A549 (cell line): ENCODE measurements at regions not wholly inside any gene's neighbourhood (a gene's known extent, or its start where the extent isn't known, plus 50 kb on each side); places are given as distances from the start of the nearest gene placed in this dataset.

ENCODE experiments used
- ATAC-seq, 2 experiments: fragments of 200-7000 bp in 1 of 2; fragments of >200 bp in 1 of 2; cut with Nextera tagmentation in 1 of 2; cut with Tn5 transposase in 1 of 2; 3 replicates each; pipeline versions ENCODE4 v1.8.0 to v1.9.1; 2018 to 2020; ENCODE audit warnings: mild to moderate bottlenecking in 1 of 2, moderate library complexity in 1 of 2
- CTCF ChIA-PET: fragments of 300-600 bp; sonication (Branson Sonifier 250); formaldehyde crosslinking; extraction: SDS; loops from one replicate; lab custom pipeline; 2021; ENCODE audit warnings: antibody characterized with exemption, inconsistent platforms; lab: Yijun Ruan, JAX
- POLR2A ChIA-PET: fragments of 350-600 bp; formaldehyde crosslinking; extraction: SDS; loops from one replicate; lab custom pipeline; 2021; ENCODE audit warnings: antibody characterized with exemption, inconsistent platforms; lab: Yijun Ruan, JAX
- DNase-seq, 2 experiments: peaks; one replicate each; pipeline versions ENCODE4 v3.0.0 to v3.0.0-alpha.2; 2011 to 2016; ENCODE audit warnings: low read depth in 1 of 2, low spot score in 1 of 2
- FAIRE-seq: peaks from 2 replicates; lab custom pipeline; 2011; peaks lifted over from hg19 to GRCh38; lab: Jason Lieb, UNC
- H3K27ac ChIP-seq, 2 experiments: fragments of >200 bp; sonication (Bioruptor Twin); formaldehyde crosslinking; 3 replicates each; pipeline ENCODE4 v1.5.1; 2016 to 2017
- H3K4me1 ChIP-seq: fragments of >200 bp; sonication (Bioruptor Twin); formaldehyde crosslinking; 3 replicates; pipeline ENCODE4 v1.6.1; 2016
- H3K4me2 ChIP-seq: fragments of >200 bp; sonication (Bioruptor Twin); formaldehyde crosslinking; 3 replicates; pipeline ENCODE4 v1.6.1; 2016
- H3K4me3 ChIP-seq: fragments of >200 bp; sonication (Bioruptor Twin); formaldehyde crosslinking; 3 replicates; pipeline ENCODE4 v1.5.1; 2016
- H3K9me3 ChIP-seq: fragments of >200 bp; sonication (Bioruptor Twin); formaldehyde crosslinking; 3 replicates; pipeline ENCODE4 v1.6.1; 2016
- CEBPB ChIP-seq, 2 experiments: fragments of >200 bp in 1 of 2; sonication (Bioruptor Twin) in 1 of 2; formaldehyde crosslinking in 1 of 2; IDR thresholded peaks; 2 replicates each; pipeline ENCODE4 v1.6.1; 2012 to 2016
- ESRRA ChIP-seq: fragments of 150-350 bp; IDR thresholded peaks from 2 replicates; pipeline ENCODE4 v1.6.1; 2014; ENCODE audit warnings: mild to moderate bottlenecking, low read length, borderline replicate concordance
- FOSL2 ChIP-seq, 2 experiments: fragments of 450-650 bp in 1 of 2; fragments of >200 bp in 1 of 2; sonication (Bioruptor Twin) in 1 of 2; formaldehyde crosslinking; IDR thresholded peaks; 2 replicates each; pipeline versions ENCODE4 v1.5.0 to v1.6.1; 2016 to 2020; ENCODE audit warnings: mild to moderate bottlenecking in 1 of 2, moderate library complexity in 1 of 2
- HES2 ChIP-seq: fragments of >200 bp; sonication (Bioruptor Twin); formaldehyde crosslinking; IDR thresholded peaks from 2 replicates; pipeline ENCODE4 v1.6.1; 2016
- HEYL ChIP-seq: fragments of 250-450 bp; sonication (Bioruptor Pico); IDR thresholded peaks from 2 replicates; pipeline ENCODE4 v1.8.0; 2021; ENCODE audit warnings: mild to moderate bottlenecking, moderate library complexity
- HOXB13 ChIP-seq: fragments of 250-450 bp; sonication (Bioruptor Pico); IDR thresholded peaks from 2 replicates; pipeline ENCODE4 v1.5.0; 2020; ENCODE audit warnings: low read depth, mild to moderate bottlenecking, moderate library complexity
- PBX3 ChIP-seq: IDR thresholded peaks from 2 replicates; pipeline ENCODE4 v1.6.1; 2012
- RARB ChIP-seq: fragments of 250-450 bp; sonication (Bioruptor Pico); IDR thresholded peaks from 2 replicates; pipeline ENCODE4 v1.8.0; 2021; ENCODE audit warnings: mild to moderate bottlenecking, moderate library complexity
- REST ChIP-seq: fragments of 200-600 bp; sonication (generic); IDR thresholded peaks from 2 replicates; pipeline ENCODE4 v1.6.1; 2016; ENCODE audit warnings: antibody characterized with exemption, mild to moderate bottlenecking, moderate library complexity
- SREBF2 ChIP-seq: fragments of 450-650 bp; IDR thresholded peaks from 2 replicates; pipeline ENCODE4 v1.6.1; 2014; ENCODE audit warnings: mild to moderate bottlenecking, moderate library complexity
- ZC3H11A ChIP-seq: fragments of 450-650 bp; IDR thresholded peaks from 2 replicates; pipeline ENCODE4 v1.6.1; 2014; ENCODE audit warnings: antibody characterized with exemption, mild to moderate bottlenecking
- ZNF302 ChIP-seq: fragments of 250-450 bp; sonication (Bioruptor Pico); IDR thresholded peaks from 2 replicates; pipeline ENCODE4 v1.9.0; 2021; ENCODE audit warnings: inconsistent platforms, mild to moderate bottlenecking, moderate library complexity
- WGBS: methylation state at CpG from one replicate; pipeline ENCODE4 v1.1.6; 2017; ENCODE audit errors: missing lambda C conversion rate; 5-methylcytosine and 5-hydroxymethylcytosine counted together

GRCh38 chr11:86134580-86135318, 65.9 kb upstream of the PICALM start:
- no peaks in the 10 kb centered on the region for H3K9me3 ChIP-seq
- POLR2A ChIA-PET: no interaction called here
- H3K4me1 ChIP-seq: no peaks in the 10 kb centered on the region
- CTCF ChIA-PET: no interaction called here
- TF ChIP-seq PBX3: no peak
- no peak for TF ChIP-seq ESRRA
- TF ChIP-seq HES2: no peak
- DNase-seq (no peak), FAIRE-seq (no peak), ATAC-seq (no peak)
- no peak overlapping the region for H3K27ac ChIP-seq
- 67% methylated on average over 3 of the region's 3 CpGs for WGBS
- H3K4me2 ChIP-seq: no peak overlapping the region
- no peak overlapping the region for H3K4me3 ChIP-seq

GRCh38 chr11:86132667-86133249, 63.9 kb upstream of the PICALM start:
- DNase-seq (no peak), ATAC-seq (no peak), FAIRE-seq (no peak)
- no peaks in the 10 kb centered on the region for H3K4me1 ChIP-seq
- no peak overlapping the region for H3K4me3 ChIP-seq
- no peaks in the 10 kb centered on the region for H3K9me3 ChIP-seq
- TF ChIP-seq ZNF302 (CRISPR knock-in tag): no peak
- no peak for TF ChIP-seq SREBF2
- no peak for TF ChIP-seq RARB (CRISPR knock-in tag)
- TF ChIP-seq HOXB13: no peak
- no peak for TF ChIP-seq CEBPB (IDR thresholded peaks at IDR 0.05)
- POLR2A ChIA-PET: no interaction called here
- no peak overlapping the region for H3K27ac ChIP-seq
- CTCF ChIA-PET: interaction anchor here (0.6 to 1.1 kb wide), 3 partner anchors 10 to 62 kb away, joined by 3 to 4 read pairs (median 3); no protein-coding TSS in a partner anchor
- H3K4me2 ChIP-seq: no peak overlapping the region
- WGBS: 85% methylated on average over 7 of the region's 7 CpGs

- 75% methylated on average over 3 of the region's 3 CpGs for WGBS
- Histone ChIP-seq H3K4me1 (no peaks in the 10 kb centered on the region), H3K4me2 (no peak overlapping the region)
- POLR2A ChIA-PET: no interaction called here
- no peak for FAIRE-seq
- no peak for TF ChIP-seq ZC3H11A
- TF ChIP-seq HEYL (CRISPR knock-in tag): no peak
- TF ChIP-seq ZNF302 (CRISPR knock-in tag): no peak
- no peak for TF ChIP-seq FOSL2 (IDR thresholded peaks at IDR 0.05)
- TF ChIP-seq FOSL2 (CRISPR knock-in tag; IDR thresholded peaks at IDR 0.05): no peak
- TF ChIP-seq REST: no peak
- TF ChIP-seq, all 56 proteins: peak for 0
- H3K4me3 ChIP-seq: no peak overlapping the region
- no peaks in the 10 kb centered on the region for H3K9me3 ChIP-seq
- CTCF ChIA-PET: no interaction called here
- DNase-seq (no peak), ATAC-seq (no peak)
- H3K27ac ChIP-seq: no peak overlapping the region
Observed at GRCh38 chr11:86129740-86130540, 61.1 kb upstream of the PICALM start.
